GM12892 (cell line): ENCODE measurements at regions not wholly inside any gene's neighbourhood (a gene's known extent, or its start where the extent isn't known, plus 50 kb on each side); places are given as distances from the start of the nearest gene placed in this dataset.

Experiments
- POLR2AphosphoS5 ChIP-seq: IDR thresholded peaks from 2 replicates; pipeline ENCODE4 v1.6.1; 2011; ENCODE audit warnings: low read depth, low read length, control low read depth
- TAF1 ChIP-seq: IDR thresholded peaks from 2 replicates; pipeline ENCODE4 v1.6.1; 2011; ENCODE audit warnings: low read depth, mild to moderate bottlenecking, control low read depth, low read length, borderline replicate concordance

- TF ChIP-seq POLR2AphosphoS5 (no peak), TAF1 (no peak)
Observed at GRCh38 chr11:41935795-41936194, 476.3 kb upstream of the LRRC4C start.
